ENCODE measurements at regions not wholly inside any gene's neighbourhood (a gene's known extent, or its start where the extent isn't known, plus 50 kb on each side); places are given as distances from the start of the nearest gene placed in this dataset.

- no peak for TF ChIP-seq ZNF532 (CRISPR knock-in tag; IDR thresholded peaks at IDR 0.05; ENCODE audit: borderline replicate concordance)
These were observed 63.0 kb upstream of the CD82 start (continued) for GRCh38 chr11:44502506-44502905.

GRCh38 chr11:44505581-44506054 lies 59.8 kb upstream of the CD82 start:
- ChIA-PET POLR2A (no interaction called here), CTCF (no interaction called here)
- H3K4me3 Mint-ChIP-seq, result no peak overlapping the region
- H3K27ac Mint-ChIP-seq, result no peak overlapping the region
- no peaks in the 10 kb centered on the region for H3K36me3 Mint-ChIP-seq
- H3K27me3 Mint-ChIP-seq (ENCODE audit: low read depth), result peaks cover 9% of the 10 kb centered on the region; the same call in 1 of the 2 replicates
- peaks cover 10% of the 10 kb centered on the region for H3K9me3 Mint-ChIP-seq
- no peak for DNase-seq (ENCODE audit: low spot score)
- no peak for ATAC-seq
- no peaks in the 10 kb centered on the region for H3K4me1 Mint-ChIP-seq
- TF ChIP-seq MLX (CRISPR knock-in tag; IDR thresholded peaks at IDR 0.05) (no peak), FOXK1 (CRISPR knock-in tag; IDR thresholded peaks at IDR 0.05) (no peak), KAT7 (CRISPR knock-in tag; IDR thresholded peaks at IDR 0.05; ENCODE audit: borderline replicate concordance) (no peak), E2F4 (CRISPR knock-in tag; IDR thresholded peaks at IDR 0.05; ENCODE audit: borderline replicate concordance, low read depth) (no peak), RELA (CRISPR knock-in tag; IDR thresholded peaks at IDR 0.05; ENCODE audit: borderline replicate concordance) (no peak), ZNF416 (CRISPR knock-in tag; IDR thresholded peaks at IDR 0.05) (no peak), FOXP4 (CRISPR knock-in tag; IDR thresholded peaks at IDR 0.05) (no peak), NFATC4 (CRISPR knock-in tag; IDR thresholded peaks at IDR 0.05) (no peak), ZNF396 (CRISPR knock-in tag; IDR thresholded peaks at IDR 0.05; ENCODE audit: borderline replicate concordance) (no peak), MYBL2 (CRISPR knock-in tag; IDR thresholded peaks at IDR 0.05) (no peak), OVOL2 (CRISPR knock-in tag; IDR thresholded peaks at IDR 0.05; ENCODE audit: borderline replicate concordance) (no peak), ZNF219 (CRISPR knock-in tag; IDR thresholded peaks at IDR 0.05; ENCODE audit: borderline replicate concordance) (no peak)

- Mint-ChIP-seq H3K4me3 (no peak overlapping the region), H3K4me1 (no peaks in the 10 kb centered on the region), H3K9me3 (peaks cover 10% of the 10 kb centered on the region), H3K27ac (no peak overlapping the region), H3K27me3 (ENCODE audit: low read depth) (peaks cover 9% of the 10 kb centered on the region; the same call in 1 of the 2 replicates), H3K36me3 (no peaks in the 10 kb centered on the region)
- no peak for DNase-seq (ENCODE audit: low spot score)
- ChIA-PET POLR2A (no interaction called here), CTCF (interaction anchor here (1.1 kb wide), 1 partner anchor 17 kb away, joined by 3 read pairs; no protein-coding TSS in a partner anchor)
- no peak for ATAC-seq
- TF ChIP-seq OVOL2 (CRISPR knock-in tag; IDR thresholded peaks at IDR 0.05; ENCODE audit: borderline replicate concordance) (no peak), NR1H2 (CRISPR knock-in tag; IDR thresholded peaks at IDR 0.05) (no peak), JUN (CRISPR knock-in tag; IDR thresholded peaks at IDR 0.05) (no peak), IRF2 (CRISPR knock-in tag; IDR thresholded peaks at IDR 0.05; ENCODE audit: borderline replicate concordance, low read depth) (no peak), ESRRA (CRISPR knock-in tag; IDR thresholded peaks at IDR 0.05; ENCODE audit: borderline replicate concordance) (no peak), FOXJ3 (CRISPR knock-in tag; IDR thresholded peaks at IDR 0.05; ENCODE audit: borderline replicate concordance) (no peak), MAX (CRISPR knock-in tag; IDR thresholded peaks at IDR 0.05) (no peak), ERG (CRISPR knock-in tag; IDR thresholded peaks at IDR 0.05) (no peak), ZNF219 (CRISPR knock-in tag; IDR thresholded peaks at IDR 0.05; ENCODE audit: borderline replicate concordance) (no peak), GRHL2 (CRISPR knock-in tag; IDR thresholded peaks at IDR 0.05; ENCODE audit: insufficient replicate concordance, severe bottlenecking) (no peak), SMAD3 (CRISPR knock-in tag; IDR thresholded peaks at IDR 0.05; ENCODE audit: borderline replicate concordance) (no peak), MLX (CRISPR knock-in tag; IDR thresholded peaks at IDR 0.05) (no peak)
These were observed 59.0 kb upstream of the CD82 start for GRCh38 chr11:44506375-44507016.
